ENCODE measurements at regions not wholly inside any gene's neighbourhood (a gene's known extent, or its start where the extent isn't known, plus 50 kb on each side); places are given as distances from the start of the nearest gene placed in this dataset.

GRCh38 chr9:73745598-73745997 lies 593.9 kb downstream of the ANXA1 start:
- no peak for TF ChIP-seq CTCF (conservative IDR thresholded peaks at IDR 0.05; ENCODE audit: low read length)
- no peak for TF ChIP-seq EZH2phosphoT487 (IDR thresholded peaks at IDR 0.05; ENCODE audit: borderline replicate concordance, low read depth, low read length)

All from OCI-LY7 (cell line).